OCI-LY3 (cell line): ENCODE measurements at regions not wholly inside any gene's neighbourhood (a gene's known extent, or its start where the extent isn't known, plus 50 kb on each side); places are given as distances from the start of the nearest gene placed in this dataset.

Source experiments
- H2AFZ ChIP-seq: fragments of 200-600, 300-600 bp; shearing (Covaris generic); 2 replicates; pipeline ENCODE4 v1.6.0; 2014; ENCODE audit warnings: antibody characterized with exemption, low read depth, low read length
- H3K27ac ChIP-seq: fragments of 200-600, 300-600 bp; sonication (generic); 2 replicates; pipeline ENCODE4 v1.5.1; 2014; ENCODE audit warnings: mild to moderate bottlenecking, low read length, moderate library complexity, mixed read lengths
- H3K27me3 ChIP-seq: fragments of 200-600, 300-600 bp; sonication (generic); 2 replicates; pipeline ENCODE4 v1.6.1; 2014; ENCODE audit warnings: low read depth, low read length, mixed read lengths
- H3K36me3 ChIP-seq: fragments of 200-600, 300-600 bp; sonication (generic); replicated peaks from 2 replicates; pipeline ENCODE3; 2014; ENCODE audit warnings: low read depth, low read length, mixed read lengths
- H3K4me1 ChIP-seq: fragments of 300-600, 200-600 bp; sonication (generic); 2 replicates; pipeline ENCODE4 v1.6.1; 2014; ENCODE audit warnings: low read length, mixed read lengths
- H3K4me2 ChIP-seq: fragments of 200-600, 300-600 bp; sonication (generic); 2 replicates; pipeline ENCODE4 v1.6.1; 2014; ENCODE audit warnings: low read length, mixed read lengths
- H3K4me3 ChIP-seq: fragments of 300-600, 200-600 bp; sonication (generic); 2 replicates; pipeline ENCODE4 v1.5.1; 2014; ENCODE audit warnings: antibody characterized with exemption, mild to moderate bottlenecking, low read length, moderate library complexity
- H3K79me2 ChIP-seq: fragments of 300-600, 200-600 bp; shearing (Covaris generic); 2 replicates; pipeline ENCODE4 v1.6.1; 2014; ENCODE audit warnings: mild to moderate bottlenecking, low read length, mixed read lengths
- H3K9ac ChIP-seq: fragments of 300-600, 200-600 bp; shearing (Covaris generic); 2 replicates; pipeline ENCODE4 v1.6.0; 2014; ENCODE audit warnings: mild to moderate bottlenecking, low read length, moderate library complexity
- H3K9me3 ChIP-seq: fragments of 200-600, 300-600 bp; shearing (Covaris generic); 2 replicates; pipeline ENCODE4 v1.6.1; 2014; ENCODE audit warnings: low read length, mixed read lengths; ENCODE audit not compliant: insufficient read depth
- H4K20me1 ChIP-seq: fragments of 200-600, 300-600 bp; sonication (generic); 2 replicates; pipeline ENCODE4 v1.6.1; 2016; ENCODE audit warnings: low read length, mixed read lengths; ENCODE audit not compliant: insufficient read depth
- CTCF ChIP-seq: fragments of 200-600, 300-600 bp; sonication (generic); IDR thresholded peaks from 2 replicates; pipeline ENCODE4 v1.5.1; 2014; ENCODE audit warnings: antibody characterized with exemption, low read length, low read depth
- EZH2phosphoT487 ChIP-seq: fragments of 200-600 bp; shearing (Covaris generic); IDR thresholded peaks from 2 replicates; pipeline ENCODE4 v1.6.1; 2018; ENCODE audit warnings: antibody characterized with exemption, mixed run types, low read depth

GRCh38 chr13:80224468-80224867, 116.5 kb downstream of the SPRY2 start:
- Histone ChIP-seq H3K4me1 (no peaks in the 10 kb centered on the region), H3K9me3 (no peaks in the 10 kb centered on the region), H3K4me3 (no peak overlapping the region), H3K4me2 (no peak overlapping the region), H3K36me3 (no peaks in the 10 kb centered on the region), H3K79me2 (no peaks in the 10 kb centered on the region), H3K27me3 (no peaks in the 10 kb centered on the region), H4K20me1 (no peaks in the 10 kb centered on the region), H2AFZ (no peak overlapping the region), H3K9ac (no peak overlapping the region), H3K27ac (no peak overlapping the region)
- TF ChIP-seq CTCF (no peak), EZH2phosphoT487 (no peak)

GRCh38 chr13:80217614-80218456, 123.1 kb downstream of the SPRY2 start:
- TF ChIP-seq CTCF (no peak), EZH2phosphoT487 (no peak)
- Histone ChIP-seq H3K4me1 (no peaks in the 10 kb centered on the region), H3K27me3 (no peaks in the 10 kb centered on the region), H4K20me1 (no peaks in the 10 kb centered on the region), H3K79me2 (no peaks in the 10 kb centered on the region), H3K4me3 (no peak overlapping the region), H3K9me3 (no peaks in the 10 kb centered on the region), H3K36me3 (no peaks in the 10 kb centered on the region), H3K9ac (no peak overlapping the region), H2AFZ (no peak overlapping the region), H3K4me2 (no peak overlapping the region), H3K27ac (no peak overlapping the region)

- no peak overlapping the region for H2AFZ ChIP-seq
- no peaks in the 10 kb centered on the region for H4K20me1 ChIP-seq
- no peaks in the 10 kb centered on the region for H3K36me3 ChIP-seq
- TF ChIP-seq CTCF (no peak), EZH2phosphoT487 (no peak)
- no peaks in the 10 kb centered on the region for H3K4me1 ChIP-seq
- no peaks in the 10 kb centered on the region for H3K9me3 ChIP-seq
- no peak overlapping the region for H3K27ac ChIP-seq
- H3K4me2 ChIP-seq, result no peak overlapping the region
- no peaks in the 10 kb centered on the region for H3K79me2 ChIP-seq
- H3K9ac ChIP-seq, result no peak overlapping the region
- H3K27me3 ChIP-seq, result no peaks in the 10 kb centered on the region
- H3K4me3 ChIP-seq, result no peak overlapping the region
Observed at GRCh38 chr13:80215368-80215767, 125.6 kb downstream of the SPRY2 start.

- Histone ChIP-seq H3K4me3 (no peak overlapping the region), H3K27ac (no peak overlapping the region), H3K9ac (no peak overlapping the region)
Observed at GRCh38 chr13:80214521-80214991, 126.4 kb downstream of the SPRY2 start.

More at GRCh38 chr13:80214521-80214991, 126.4 kb downstream of the SPRY2 start:
- H2AFZ ChIP-seq, result peak overlapping the region; percentile 29; the same call in 1 of the 2 replicates
- H3K36me3 ChIP-seq, result no peaks in the 10 kb centered on the region
- no peak overlapping the region for H3K4me2 ChIP-seq
- TF ChIP-seq CTCF (no peak), EZH2phosphoT487 (no peak)
- H3K9me3 ChIP-seq, result no peaks in the 10 kb centered on the region
- H3K79me2 ChIP-seq, result no peaks in the 10 kb centered on the region
- no peaks in the 10 kb centered on the region for H3K27me3 ChIP-seq
- H4K20me1 ChIP-seq, result no peaks in the 10 kb centered on the region
- H3K4me1 ChIP-seq, result 0 out of 2 replicates have a peak, but pooled peaks cover 5% of the 10 kb centered on the region
